ENCODE measurements at regions not wholly inside any gene's neighbourhood (a gene's known extent, or its start where the extent isn't known, plus 50 kb on each side); places are given as distances from the start of the nearest gene placed in this dataset.
A peak's percentile ranks its signal among the peaks of the same experiment; 100 is the strongest.

DNA sequence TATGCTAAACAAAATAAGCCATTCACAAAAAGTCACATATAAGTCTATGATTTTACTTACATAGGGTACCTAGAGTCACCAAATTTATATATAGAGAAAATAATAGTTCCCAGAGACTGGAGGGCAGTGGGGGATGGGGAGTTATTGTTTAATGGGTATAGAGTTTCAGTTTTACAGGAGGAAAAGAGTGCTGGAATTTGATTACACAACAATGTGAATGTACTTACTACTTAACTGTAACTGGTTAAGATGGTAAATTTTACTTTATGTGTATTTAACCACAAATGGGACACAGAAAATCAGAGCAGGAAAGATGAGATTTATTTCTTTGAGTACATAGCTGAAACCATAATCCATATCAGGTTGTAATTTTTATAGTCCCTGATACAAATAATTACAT, 144.4 kb downstream of the TMA16 start:
- in situ Hi-C loops (cut with HindIII; ENCODE audit: low pct_unique_long_range_greater_than_20kb, low sequenced_read_pairs) = no loop called here
- TF ChIP-seq JUND (IDR thresholded peaks at IDR 0.05; ENCODE audit: low read depth) = no peak
- peak in 1 of 2 experiments; percentile 12 for DNase-seq (ENCODE audit: low read depth in 1 of 2, low spot score in 1 of 2)

GRCh38 chr4:163649557-163650091, 155.1 kb downstream of the TMA16 start:
- no peak for DNase-seq (ENCODE audit: low read depth in 1 of 2, low spot score in 1 of 2)
- no peak for TF ChIP-seq JUND (IDR thresholded peaks at IDR 0.05; ENCODE audit: low read depth)
- in situ Hi-C loops (cut with HindIII; ENCODE audit: low pct_unique_long_range_greater_than_20kb, low sequenced_read_pairs) = no loop called here

DNA sequence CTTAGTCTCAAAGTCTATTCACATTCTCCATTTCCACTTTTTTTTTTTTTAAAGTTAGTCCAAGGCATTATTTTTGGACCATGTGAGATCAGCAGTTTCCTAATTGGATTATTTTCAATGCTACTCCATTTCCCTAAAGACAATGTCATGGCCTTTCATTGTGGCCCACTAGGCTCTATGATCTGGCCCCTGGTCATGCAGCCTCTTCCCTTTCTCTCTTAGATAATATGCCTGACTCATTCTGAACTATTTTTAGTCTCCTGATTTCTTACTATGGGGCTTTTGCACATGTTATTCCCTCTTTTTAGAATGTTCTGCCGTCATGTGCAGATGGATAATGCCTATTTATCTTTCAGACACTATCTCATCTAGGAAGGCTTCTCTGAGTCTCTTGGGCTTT, 157.3 kb downstream of the TMA16 start:
- no peak for DNase-seq (ENCODE audit: low read depth in 1 of 2, low spot score in 1 of 2)
- in situ Hi-C loops (cut with HindIII; ENCODE audit: low pct_unique_long_range_greater_than_20kb, low sequenced_read_pairs) = no loop called here
- TF ChIP-seq JUND (IDR thresholded peaks at IDR 0.05; ENCODE audit: low read depth) = no peak

DNA sequence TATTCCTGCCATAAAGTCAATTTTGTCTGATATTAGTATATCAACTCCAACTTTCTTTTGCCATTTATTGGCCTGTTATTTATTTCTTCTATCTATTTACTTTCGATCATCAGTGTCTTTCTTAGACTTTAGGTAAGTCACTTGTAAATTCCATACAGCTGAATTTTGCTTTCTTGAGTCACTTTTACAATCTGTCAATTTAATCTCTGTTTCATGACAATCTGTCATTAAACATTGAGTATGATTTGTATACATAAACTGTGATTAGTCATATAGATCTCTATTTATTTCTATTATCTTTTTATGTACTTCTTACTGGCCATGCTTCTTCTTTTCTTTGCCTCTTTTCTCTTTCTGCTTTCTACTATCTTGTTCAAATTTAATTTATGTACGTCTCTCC, 160.1 kb downstream of the TMA16 start:
- TF ChIP-seq JUND (IDR thresholded peaks at IDR 0.05; ENCODE audit: low read depth) = no peak
- in situ Hi-C loops (cut with HindIII; ENCODE audit: low pct_unique_long_range_greater_than_20kb, low sequenced_read_pairs) = no loop called here
- DNase-seq (ENCODE audit: low read depth in 1 of 2, low spot score in 1 of 2) = no peak

DNA sequence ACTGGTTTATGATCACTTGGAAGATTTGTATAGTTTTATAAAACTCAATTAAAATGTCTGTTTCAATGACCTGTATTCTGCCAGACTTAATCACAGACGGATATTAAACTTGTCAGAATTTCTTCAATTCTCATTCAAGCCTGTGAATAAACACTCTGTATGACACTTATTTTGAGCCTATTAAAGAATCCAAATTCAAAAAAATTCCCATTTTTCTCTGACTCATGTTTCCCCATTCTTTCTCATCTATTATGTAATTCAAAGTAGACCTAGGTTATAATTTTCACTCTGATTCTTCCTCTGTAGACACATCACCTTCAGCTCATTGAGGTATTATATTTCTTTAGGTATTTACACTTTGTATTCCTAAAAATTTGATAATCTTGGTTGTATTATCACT, 166.1 kb downstream of the TMA16 start:
- TF ChIP-seq JUND (IDR thresholded peaks at IDR 0.05; ENCODE audit: low read depth) = no peak
- in situ Hi-C loops (cut with HindIII; ENCODE audit: low pct_unique_long_range_greater_than_20kb, low sequenced_read_pairs) = no loop called here
- no peak for DNase-seq (ENCODE audit: low read depth in 1 of 2, low spot score in 1 of 2)

DNA sequence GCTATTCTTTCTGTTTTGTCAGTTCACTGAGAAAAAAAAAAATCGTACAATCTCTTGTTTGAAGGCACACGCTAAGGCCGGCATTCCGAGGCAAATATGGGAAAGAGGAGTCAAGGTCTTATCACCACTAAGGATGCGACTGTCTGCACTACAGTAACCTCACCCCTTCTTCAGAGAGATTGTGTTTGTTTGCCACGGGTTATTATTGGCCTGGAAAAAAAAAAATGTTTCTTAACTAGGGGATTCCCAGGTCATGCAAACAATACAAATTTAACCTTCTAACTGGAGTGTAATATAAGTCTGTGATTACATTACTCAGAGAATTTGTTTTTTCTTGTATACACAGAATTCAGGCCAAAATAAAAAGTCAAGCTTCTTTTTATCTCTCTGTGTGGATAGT, 168.3 kb downstream of the TMA16 start:
- no peak for TF ChIP-seq JUND (IDR thresholded peaks at IDR 0.05; ENCODE audit: low read depth)
- in situ Hi-C loops (cut with HindIII; ENCODE audit: low pct_unique_long_range_greater_than_20kb, low sequenced_read_pairs) = no loop called here
- no peak for DNase-seq (ENCODE audit: low read depth in 1 of 2, low spot score in 1 of 2)

GRCh38 chr4:163663454-163664225, 169.2 kb downstream of the TMA16 start:
- DNase-seq (ENCODE audit: low read depth in 1 of 2, low spot score in 1 of 2) = no peak
- TF ChIP-seq JUND (IDR thresholded peaks at IDR 0.05; ENCODE audit: low read depth) = no peak
- in situ Hi-C loops (cut with HindIII; ENCODE audit: low pct_unique_long_range_greater_than_20kb, low sequenced_read_pairs) = no loop called here

GRCh38 chr4:163665101-163665500, 170.6 kb downstream of the TMA16 start:
- in situ Hi-C loops (cut with HindIII; ENCODE audit: low pct_unique_long_range_greater_than_20kb, low sequenced_read_pairs) = no loop called here
- TF ChIP-seq JUND (IDR thresholded peaks at IDR 0.05; ENCODE audit: low read depth) = no peak
- DNase-seq (ENCODE audit: low read depth in 1 of 2, low spot score in 1 of 2) = no peak

DNA sequence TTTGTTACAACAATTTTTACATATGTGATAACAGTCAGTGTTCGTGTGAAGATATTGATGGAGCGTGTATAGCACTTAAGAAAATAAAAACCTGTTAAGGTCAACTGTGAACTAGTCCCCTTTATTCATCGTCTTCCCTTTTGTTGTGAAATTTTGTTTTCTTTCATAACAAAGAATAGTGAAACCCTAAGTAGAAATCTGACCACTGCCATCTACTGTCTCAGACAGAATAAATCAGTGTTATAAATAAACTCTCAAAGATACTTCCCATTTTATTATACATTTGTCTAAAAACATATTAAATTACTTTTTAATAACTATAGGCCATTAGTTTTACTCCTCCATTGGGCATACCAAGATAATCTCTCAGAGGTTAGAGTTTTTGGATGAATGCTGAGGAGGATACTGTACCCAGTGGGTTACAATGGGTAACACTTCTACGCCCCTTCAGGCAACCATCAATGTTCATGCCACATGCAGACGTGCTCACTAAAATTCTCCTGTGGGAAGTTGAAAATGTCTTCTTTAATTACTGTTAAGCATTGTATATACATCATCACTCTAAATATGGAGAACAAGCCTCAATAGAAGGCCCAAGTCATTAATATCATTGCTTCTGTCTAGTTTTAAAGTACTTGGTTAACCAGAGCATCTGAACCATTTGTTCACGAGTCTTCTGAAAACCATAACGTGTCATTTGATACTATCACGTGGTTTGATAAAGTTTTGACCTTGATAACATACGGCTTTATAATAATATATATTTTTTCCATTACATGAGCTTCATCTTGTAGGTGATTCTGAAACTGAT, 171.2 kb downstream of the TMA16 start:
- no peak for TF ChIP-seq JUND (IDR thresholded peaks at IDR 0.05; ENCODE audit: low read depth)
- no peak for DNase-seq (ENCODE audit: low read depth in 1 of 2, low spot score in 1 of 2)
- in situ Hi-C loops (cut with HindIII; ENCODE audit: low pct_unique_long_range_greater_than_20kb, low sequenced_read_pairs) = no loop called here

- DNase-seq (ENCODE audit: low read depth in 1 of 2, low spot score in 1 of 2) = no peak
- in situ Hi-C loops (cut with HindIII; ENCODE audit: low pct_unique_long_range_greater_than_20kb, low sequenced_read_pairs) = no loop called here
- no peak for TF ChIP-seq JUND (IDR thresholded peaks at IDR 0.05; ENCODE audit: low read depth)
Measured at GRCh38 chr4:163666332-163666873, 171.9 kb downstream of the TMA16 start.

- in situ Hi-C loops (cut with HindIII; ENCODE audit: low pct_unique_long_range_greater_than_20kb, low sequenced_read_pairs) = no loop called here
- TF ChIP-seq JUND (IDR thresholded peaks at IDR 0.05; ENCODE audit: low read depth) = no peak
- peak in 1 of 2 experiments; percentile 2 for DNase-seq (ENCODE audit: low read depth in 1 of 2, low spot score in 1 of 2)
Measured at GRCh38 chr4:163672751-163673150, 178.3 kb downstream of the TMA16 start.

DNA sequence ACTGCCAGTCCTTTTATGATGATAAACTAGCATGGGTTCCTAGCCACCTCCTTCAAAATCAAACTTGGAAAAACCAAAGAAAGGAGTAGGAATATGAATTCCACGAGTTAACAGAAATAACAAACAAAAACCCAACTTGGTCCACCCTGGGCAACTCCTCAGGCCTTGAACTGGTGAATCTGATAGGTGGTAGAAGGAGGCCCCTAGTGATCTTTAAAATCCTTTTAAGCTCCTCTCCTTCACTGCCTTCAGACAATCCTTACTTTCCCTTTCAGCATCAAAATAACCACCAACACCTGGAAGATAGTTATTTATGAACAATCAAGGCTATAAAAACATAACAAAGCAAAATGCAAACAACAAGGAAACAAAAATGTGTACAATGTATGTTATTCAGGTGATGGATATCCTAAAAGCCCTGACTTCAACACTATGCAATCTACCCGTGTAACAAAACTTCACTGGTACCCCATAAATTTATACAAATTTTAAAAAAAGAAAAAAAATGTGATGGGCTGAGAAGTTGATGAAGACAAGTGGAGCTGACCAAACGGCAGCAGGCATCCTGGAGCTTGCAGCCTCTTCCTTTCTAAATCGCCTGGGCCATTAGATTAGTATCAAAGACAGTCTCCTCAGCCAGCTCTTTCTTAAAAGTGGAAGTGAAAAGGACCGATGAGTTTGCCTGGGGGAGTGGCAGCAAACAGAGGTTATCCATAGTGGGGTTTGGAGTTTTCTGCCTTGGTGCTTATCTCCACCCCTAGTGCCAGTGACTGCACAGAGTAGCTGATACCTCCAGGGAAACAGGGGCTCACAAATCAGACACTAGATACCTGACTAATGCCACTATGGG, 179.6 kb downstream of the TMA16 start:
- no peak for TF ChIP-seq JUND (IDR thresholded peaks at IDR 0.05; ENCODE audit: low read depth)
- in situ Hi-C loops (cut with HindIII; ENCODE audit: low pct_unique_long_range_greater_than_20kb, low sequenced_read_pairs) = no loop called here
- no peak for DNase-seq (ENCODE audit: low read depth in 1 of 2, low spot score in 1 of 2)
